Gastroesophageal sphincter (tissue), 3 donors: ENCODE measurements at regions not wholly inside any gene's neighbourhood (a gene's known extent, or its start where the extent isn't known, plus 50 kb on each side); places are given as distances from the start of the nearest gene placed in this dataset.

Source experiments
- CTCF ChIP-seq, 4 experiments: fragments of 200-600 bp in 2 of 4; fragments of 450-650 bp in 2 of 4; sonication (generic) in 1 of 4; IDR thresholded peaks; one replicate each; pipeline ENCODE4 v1.5.1; 2017 to 2019; ENCODE audit warnings: antibody characterized with exemption in 4 of 4, mild to moderate bottlenecking in 2 of 4, moderate library complexity in 2 of 4
- POLR2AphosphoS5 ChIP-seq: sonication (generic); formaldehyde crosslinking; IDR thresholded peaks from one replicate; pipeline ENCODE4 v1.6.1; 2017; ENCODE audit warnings: antibody characterized with exemption

- TF ChIP-seq POLR2AphosphoS5, result no peak
- no peak for TF ChIP-seq CTCF (IDR thresholded peaks at IDR 0.05)
Measured at GRCh38 chr20:59413326-59413865, 113.0 kb downstream of the EDN3 start.
